ENCODE measurements at regions not wholly inside any gene's neighbourhood (a gene's known extent, or its start where the extent isn't known, plus 50 kb on each side); places are given as distances from the start of the nearest gene placed in this dataset.

DNA sequence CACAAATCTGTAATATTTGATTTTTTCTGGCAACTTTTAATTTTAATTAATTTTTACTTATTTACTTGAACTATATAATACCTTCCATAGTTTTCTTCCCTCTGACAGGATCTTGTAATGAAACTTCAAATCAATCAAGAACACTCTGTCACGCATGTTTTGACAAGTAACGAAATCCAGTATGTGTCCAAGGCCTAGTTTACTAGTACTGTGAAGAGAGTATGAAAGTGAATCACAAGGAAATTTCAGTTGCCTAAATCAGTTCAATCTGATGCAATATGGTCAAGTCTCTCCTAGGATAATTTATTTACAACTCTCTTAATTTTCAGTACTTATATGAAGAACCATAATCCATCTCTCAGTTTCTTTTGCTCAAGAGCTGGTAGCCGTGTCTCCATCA, 1344.6 kb upstream of the ZEB2 start:
- no peak for DNase-seq (ENCODE audit: low read depth, low spot score)

- DNase-seq (ENCODE audit: low read depth, low spot score), result no peak
Measured at GRCh38 chr2:145861940-145862339, 1342.0 kb upstream of the ZEB2 start.

- DNase-seq (ENCODE audit: low read depth, low spot score), result no peak
Measured at GRCh38 chr2:145860083-145860482, 1340.2 kb upstream of the ZEB2 start.

DNA sequence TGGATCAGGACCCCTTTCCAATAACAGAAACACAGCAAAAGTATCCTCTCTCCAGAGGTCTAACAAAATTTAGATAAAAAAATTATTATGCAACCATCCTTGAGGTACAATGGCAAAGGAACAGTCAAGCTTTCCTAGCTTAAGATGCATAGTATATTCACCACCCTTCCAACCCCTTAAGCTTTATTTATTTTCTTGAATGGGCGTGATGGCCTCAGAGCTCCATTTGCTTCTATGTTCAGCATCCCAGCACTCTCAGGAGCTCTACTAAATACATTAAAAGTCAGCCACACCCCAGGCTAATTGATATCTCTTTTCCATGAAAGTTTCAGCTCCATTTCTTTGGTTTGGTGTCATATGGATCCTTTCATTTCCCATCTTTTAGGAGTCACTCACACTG, 1335.2 kb upstream of the ZEB2 start:
- no peak for DNase-seq (ENCODE audit: low read depth, low spot score)

DNA sequence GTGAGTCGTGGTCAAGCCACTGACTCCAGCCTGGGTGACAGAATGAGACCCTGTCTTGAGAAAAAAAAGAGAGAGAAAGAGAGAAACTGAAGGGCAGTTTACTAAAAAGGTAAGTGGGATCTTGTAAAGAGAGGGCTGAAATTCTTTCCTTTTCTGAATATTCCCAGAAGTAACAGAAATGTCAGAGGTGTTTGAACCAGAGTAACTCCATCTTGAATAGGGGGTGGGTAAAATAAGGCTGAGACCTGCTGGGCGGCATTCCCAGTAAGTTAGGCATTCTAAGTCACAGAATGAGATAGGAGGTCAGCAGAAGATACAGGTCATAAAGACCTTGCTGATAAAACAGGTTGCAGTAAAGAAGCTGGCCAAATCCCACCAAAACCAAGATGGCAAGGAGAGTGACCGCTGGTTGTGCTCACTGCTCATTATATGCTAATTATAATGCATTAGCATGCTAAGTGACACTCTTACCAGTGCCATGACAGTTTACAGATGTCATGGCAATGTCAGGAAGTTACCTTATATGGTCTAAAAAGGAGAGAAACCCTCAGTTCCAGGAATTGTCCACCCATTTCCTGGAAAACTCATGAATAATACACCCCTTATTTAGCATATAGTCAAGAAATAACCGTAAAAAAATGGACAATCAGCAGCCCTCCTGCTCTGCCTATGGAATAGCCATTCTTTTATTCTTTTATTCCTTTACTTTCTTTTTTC, 1334.3 kb upstream of the ZEB2 start:
- DNase-seq (ENCODE audit: low read depth, low spot score), result no peak

GRCh38 chr2:145851730-145852129, 1331.8 kb upstream of the ZEB2 start:
- peak; percentile 69 for DNase-seq (ENCODE audit: low read depth, low spot score)

GRCh38 chr2:145849466-145849865, 1329.5 kb upstream of the ZEB2 start:
- no peak for DNase-seq (ENCODE audit: low read depth, low spot score)

- DNase-seq (ENCODE audit: low read depth, low spot score), result peak; percentile 1
Measured at GRCh38 chr2:145846982-145847381, 1327.1 kb upstream of the ZEB2 start.

DNA sequence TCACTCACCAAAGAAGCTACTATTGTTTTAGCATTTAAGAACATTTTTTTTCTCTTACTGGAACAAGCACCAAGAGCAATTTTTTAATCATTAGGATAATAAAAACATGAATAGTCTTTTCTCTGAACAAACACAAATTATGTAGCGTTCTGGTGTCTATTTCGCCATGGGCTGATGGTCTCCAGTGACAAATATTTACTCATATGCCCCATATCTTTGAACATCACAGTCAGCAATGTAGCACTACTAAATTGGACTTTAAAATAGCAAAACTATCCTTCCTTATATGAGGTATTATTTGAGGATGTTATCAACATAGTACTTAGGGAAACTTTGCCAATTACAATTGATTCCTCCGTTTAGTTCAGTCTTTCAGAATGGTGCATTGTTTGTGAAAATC, 1326.0 kb upstream of the ZEB2 start:
- no peak for DNase-seq (ENCODE audit: low read depth, low spot score)

DNA sequence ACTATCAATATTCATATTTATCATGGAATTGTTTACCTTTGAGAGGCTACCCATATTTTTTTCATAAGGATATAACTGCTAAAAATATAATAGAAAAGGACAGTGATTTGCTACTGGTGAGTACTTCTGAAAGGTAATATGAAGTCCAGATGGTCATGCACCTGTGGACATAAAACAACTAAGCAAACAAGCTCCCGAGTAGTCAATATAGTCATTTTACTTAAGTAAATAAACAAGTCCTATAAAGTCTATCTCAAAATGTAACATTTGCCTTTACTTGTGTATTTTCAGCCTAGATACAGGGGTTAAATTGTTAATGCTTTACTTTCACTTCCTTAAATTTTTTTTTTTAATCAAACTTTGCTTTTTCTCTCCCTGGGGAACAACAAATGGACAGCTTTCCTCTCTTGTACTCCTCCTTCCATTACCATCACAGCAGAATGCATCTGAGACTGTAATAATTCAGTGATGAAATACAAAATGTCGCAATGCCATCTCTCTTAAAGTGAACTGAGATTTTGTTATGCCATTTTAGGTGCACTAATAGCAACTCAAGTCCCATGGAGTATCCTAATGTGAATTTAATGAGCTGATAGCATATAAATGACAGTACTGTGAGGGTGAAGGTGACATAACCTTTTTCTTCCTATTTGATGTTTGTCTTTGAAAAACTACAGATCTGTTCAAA, 1325.4 kb upstream of the ZEB2 start:
- DNase-seq (ENCODE audit: low read depth, low spot score), result no peak

- no peak for DNase-seq (ENCODE audit: low read depth, low spot score)
Measured at GRCh38 chr2:145841973-145842372, 1322.1 kb upstream of the ZEB2 start.

DNA sequence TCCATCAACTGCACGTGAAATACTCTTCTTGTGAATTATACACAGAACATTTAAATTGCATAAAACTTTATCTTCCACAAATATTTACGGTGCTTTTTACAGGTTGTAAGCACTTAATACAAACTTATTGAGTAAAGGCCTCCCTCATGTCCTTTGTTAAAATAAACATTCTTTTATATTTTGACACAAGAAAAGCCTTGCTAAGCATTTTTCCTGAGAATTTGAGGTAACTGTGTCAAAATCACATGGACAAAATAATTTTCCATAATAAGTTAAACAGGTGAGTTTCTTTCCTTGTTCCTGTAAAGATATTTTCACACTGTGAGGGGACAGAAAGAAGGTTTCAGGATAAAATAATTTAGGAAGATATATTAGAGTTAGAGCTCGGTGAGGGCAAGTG, 1317.1 kb upstream of the ZEB2 start:
- DNase-seq (ENCODE audit: low read depth, low spot score), result no peak

GRCh38 chr2:145835665-145836064, 1315.7 kb upstream of the ZEB2 start:
- DNase-seq (ENCODE audit: low read depth, low spot score), result no peak

DNA sequence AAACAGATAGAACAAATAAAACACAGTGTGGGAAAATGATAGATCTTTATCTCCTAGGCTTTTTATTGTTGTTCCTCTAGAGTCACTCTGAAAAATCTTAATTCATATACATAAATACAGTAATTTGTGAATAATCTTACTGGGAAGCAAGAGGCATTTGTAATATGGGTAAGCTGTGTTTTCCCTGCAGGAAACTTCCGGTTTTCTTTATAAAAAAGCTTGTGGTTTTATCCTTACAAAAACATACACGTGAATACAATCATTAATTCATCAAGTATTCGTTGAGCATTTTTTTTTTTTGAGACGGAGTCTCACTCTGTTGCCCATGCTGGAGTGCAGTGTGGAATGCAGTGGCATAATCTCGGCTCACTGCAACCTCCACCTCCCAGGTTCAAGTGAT, 1312.8 kb upstream of the ZEB2 start:
- no peak for DNase-seq (ENCODE audit: low read depth, low spot score)

GRCh38 chr2:145829931-145830330, 1310.0 kb upstream of the ZEB2 start:
- no peak for DNase-seq (ENCODE audit: low read depth, low spot score)

DNA sequence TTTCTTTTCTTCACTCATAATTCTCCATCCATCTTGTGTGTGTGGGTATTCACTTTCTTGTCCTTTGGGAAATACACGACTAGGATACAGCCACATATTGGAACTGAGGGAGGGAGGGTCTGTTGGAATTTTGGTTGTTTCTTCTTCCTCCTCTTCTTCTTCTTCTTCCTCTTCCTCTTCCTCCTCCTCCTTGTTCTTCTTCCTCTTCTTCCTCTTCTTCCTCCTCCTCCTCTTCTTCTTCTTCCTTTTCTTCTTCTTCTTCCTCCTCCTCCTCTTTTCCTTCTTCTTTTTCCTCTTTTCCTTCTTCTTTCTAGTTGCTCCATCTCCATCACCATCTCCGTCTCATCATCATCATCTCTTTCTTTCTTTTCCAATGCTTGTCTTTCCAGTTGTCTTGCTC, 1307.3 kb upstream of the ZEB2 start:
- DNase-seq (ENCODE audit: low read depth, low spot score), result no peak

GRCh38 chr2:145824384-145824783, 1304.5 kb upstream of the ZEB2 start:
- no peak for DNase-seq (ENCODE audit: low read depth, low spot score)

DNA sequence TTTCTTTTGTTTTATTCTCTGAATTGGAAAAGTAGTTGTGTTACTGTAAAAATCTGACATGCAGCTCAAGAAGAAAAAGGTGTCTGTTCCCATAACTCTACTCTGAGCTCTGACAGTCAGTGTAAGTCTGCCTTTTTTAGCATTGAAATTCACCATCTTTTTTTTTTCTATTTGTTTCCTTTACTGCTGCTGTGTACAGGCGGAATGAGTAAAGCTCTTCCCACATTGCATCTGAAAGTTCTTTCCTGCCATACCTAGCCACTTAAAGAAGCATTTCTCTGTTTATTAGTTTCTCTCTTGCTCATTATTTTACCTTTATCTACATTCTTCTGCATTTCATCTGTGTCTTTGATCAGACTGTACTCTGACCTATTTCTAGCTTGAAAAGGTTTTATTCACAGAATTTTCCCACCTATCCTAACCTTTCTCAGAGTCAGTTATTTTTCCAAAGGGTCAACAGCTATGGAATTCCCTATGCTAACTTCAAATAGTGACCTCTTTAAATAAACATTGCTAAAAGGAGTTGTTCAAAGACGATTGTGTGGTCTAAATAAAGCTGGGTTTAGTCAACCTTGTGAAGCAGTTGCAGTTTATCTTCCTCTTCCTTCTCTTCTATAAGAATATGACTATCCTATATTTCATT, 1303.1 kb upstream of the ZEB2 start:
- DNase-seq (ENCODE audit: low read depth, low spot score), result no peak

DNA sequence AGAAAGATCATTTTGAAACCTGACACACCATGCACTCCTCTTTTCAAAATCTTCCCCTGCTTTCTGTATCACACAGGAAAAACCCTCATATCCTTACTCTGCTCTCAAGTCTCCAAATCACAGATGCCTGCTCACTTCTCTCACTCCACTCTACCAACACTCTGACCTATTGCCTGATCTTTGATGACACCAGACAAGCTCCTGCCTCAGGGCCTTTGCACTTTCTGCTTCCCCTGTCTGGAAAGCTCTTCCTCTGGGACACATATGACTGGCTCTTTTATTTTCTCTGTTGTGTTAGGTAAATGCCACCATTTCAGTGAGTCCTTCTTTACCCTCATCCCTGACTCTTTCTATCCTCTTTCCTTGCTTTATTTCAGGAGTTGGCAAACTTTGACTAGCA, 1300.7 kb upstream of the ZEB2 start:
- DNase-seq (ENCODE audit: low read depth, low spot score), result no peak

GRCh38 chr2:145818890-145819504, 1299.1 kb upstream of the ZEB2 start:
- DNase-seq (ENCODE audit: low read depth, low spot score), result no peak

- no peak for DNase-seq (ENCODE audit: low read depth, low spot score)
Measured at GRCh38 chr2:145815933-145816332, 1296.0 kb upstream of the ZEB2 start.

DNA sequence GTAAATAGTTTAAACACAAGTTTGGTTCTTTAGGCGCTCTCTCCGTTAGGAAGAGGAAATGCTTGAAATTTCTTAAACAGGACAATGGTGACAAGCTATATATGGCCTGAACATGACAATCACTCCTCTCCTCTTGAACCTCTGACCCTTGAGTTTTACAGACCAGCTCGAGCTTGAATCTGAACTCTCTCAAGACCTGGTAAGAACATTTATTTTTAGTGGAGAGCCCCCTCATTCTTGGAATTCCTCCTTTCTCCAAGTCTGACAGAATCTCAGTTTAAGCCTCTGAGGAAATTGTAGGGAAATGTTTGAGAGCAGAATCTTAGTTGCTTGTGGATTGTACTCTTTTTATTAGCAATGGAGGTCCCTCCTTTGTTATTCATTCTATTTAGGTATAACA, 1293.6 kb upstream of the ZEB2 start:
- peak; percentile 23 for DNase-seq (ENCODE audit: low read depth, low spot score)

DNA sequence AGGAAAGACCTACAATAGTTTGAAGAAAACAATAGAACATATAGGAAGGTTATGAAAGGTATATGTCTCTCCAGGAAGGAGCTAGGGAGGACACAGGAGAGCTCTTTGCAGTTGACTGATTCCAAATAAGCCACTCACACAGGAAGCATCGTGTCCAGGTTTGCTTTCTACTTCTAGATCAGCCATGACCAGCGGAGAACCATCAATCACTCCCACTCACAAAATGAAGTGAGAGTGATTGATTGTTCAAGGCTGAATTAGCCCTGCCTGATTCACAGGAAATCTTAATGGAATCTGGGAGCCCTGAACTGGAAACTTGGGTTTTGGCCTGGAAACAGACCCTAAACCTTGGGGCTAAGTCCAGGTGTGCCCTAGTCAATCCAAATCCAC, 1292.2 kb upstream of the ZEB2 start:
- DNase-seq (ENCODE audit: low read depth, low spot score), result no peak

Measured in astrocyte of the hippocampus (primary cell).